PFSK-1 (cell line): ENCODE measurements at regions not wholly inside any gene's neighbourhood (a gene's known extent, or its start where the extent isn't known, plus 50 kb on each side); places are given as distances from the start of the nearest gene placed in this dataset.

Source experiments
- FOXP2 ChIP-seq: optimal IDR thresholded peaks from 2 replicates; pipeline ENCODE3; 2011; ENCODE audit warnings: borderline replicate concordance, control low read depth, inconsistent platforms; ENCODE audit not compliant: insufficient read depth; ENCODE audit errors: extremely low read length, extremely low read depth
- POLR2AphosphoS5 ChIP-seq: IDR thresholded peaks from 2 replicates; pipeline ENCODE4 v1.6.1; 2012; ENCODE audit warnings: low read depth, mild to moderate bottlenecking, control low read depth, low read length, moderate library complexity
- REST ChIP-seq, 2 experiments: IDR thresholded peaks; 2 replicates each; pipeline versions ENCODE4 v1.6.1 to v1.8.0; 2011 to 2012; ENCODE audit warnings: low read depth in 2 of 2, low read length in 2 of 2, control low read depth in 1 of 2, inconsistent platforms in 1 of 2, mild to moderate bottlenecking in 1 of 2, moderate library complexity in 1 of 2; ENCODE audit not compliant: insufficient read depth in 1 of 2
- SIN3A ChIP-seq: IDR thresholded peaks from 2 replicates; pipeline ENCODE4 v1.6.1; 2012; ENCODE audit warnings: mild to moderate bottlenecking, low read length, moderate library complexity, borderline replicate concordance; ENCODE audit not compliant: insufficient read depth
- TAF1 ChIP-seq: IDR thresholded peaks from 2 replicates; pipeline ENCODE4 v1.6.1; 2012; ENCODE audit warnings: low read length, control low read depth, borderline replicate concordance; ENCODE audit not compliant: insufficient read depth

- TF ChIP-seq REST (IDR thresholded peaks at IDR 0.05; ENCODE audit: insufficient read depth in 1 of 2, low read depth in 2 of 2, low read length in 2 of 2) (no peak), TAF1 (no peak), SIN3A (no peak), POLR2AphosphoS5 (no peak), FOXP2 (no peak)
Measured at GRCh38 chrX:6990552-6991193, 156.8 kb upstream of the STS start.

DNA sequence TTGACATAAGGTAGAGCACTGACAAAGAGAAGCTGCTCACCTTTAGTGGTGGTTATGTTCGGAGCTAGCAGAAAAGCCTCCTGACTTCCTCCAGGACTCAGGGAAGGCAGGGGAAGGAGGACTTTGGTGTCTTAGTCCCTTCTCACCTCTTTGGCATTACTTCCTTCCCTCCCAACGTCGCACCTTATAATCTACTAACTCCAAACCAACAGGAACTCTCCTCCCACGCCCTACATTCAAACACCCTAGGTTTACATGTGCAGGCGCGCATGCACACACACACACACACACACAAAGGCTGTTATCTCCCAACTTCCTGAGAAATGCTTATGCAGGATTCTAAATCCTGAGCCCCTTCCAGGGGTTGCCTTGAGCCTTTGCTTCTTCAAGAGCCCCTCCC lies 157.7 kb upstream of the STS start:
- TF ChIP-seq FOXP2: no peak
- no peak for TF ChIP-seq REST (IDR thresholded peaks at IDR 0.05; ENCODE audit: insufficient read depth in 1 of 2, low read depth in 2 of 2, low read length in 2 of 2)
- no peak for TF ChIP-seq TAF1
- TF ChIP-seq POLR2AphosphoS5: no peak
- TF ChIP-seq SIN3A: no peak

GRCh38 chrX:6986915-6987314 lies 160.6 kb upstream of the STS start:
- no peak for TF ChIP-seq POLR2AphosphoS5

DNA sequence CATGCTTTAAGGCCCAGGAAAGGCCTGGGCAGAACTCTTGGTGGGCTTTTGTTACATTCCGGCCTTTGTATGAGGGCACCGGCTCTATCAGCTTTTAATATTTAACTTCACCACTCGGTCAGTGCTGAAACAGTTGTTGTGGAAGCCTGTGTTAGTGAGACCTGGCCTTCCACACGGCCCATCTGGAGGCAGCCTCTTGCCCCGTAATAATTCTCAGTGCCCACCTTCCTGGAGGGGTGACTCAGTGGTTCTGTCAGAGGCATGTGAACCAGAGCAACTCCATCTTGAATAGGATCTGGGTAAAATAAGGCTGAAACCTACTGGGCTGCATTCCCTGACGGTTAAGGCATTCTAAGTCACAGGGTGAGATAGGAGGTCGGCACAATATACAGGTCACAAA lies 162.0 kb upstream of the STS start:
- TF ChIP-seq SIN3A: no peak
- TF ChIP-seq FOXP2: no peak
- TF ChIP-seq REST (IDR thresholded peaks at IDR 0.05; ENCODE audit: insufficient read depth in 1 of 2, low read depth in 2 of 2, low read length in 2 of 2): no peak
- no peak for TF ChIP-seq TAF1
- TF ChIP-seq POLR2AphosphoS5: no peak

GRCh38 chrX:6983207-6983955 lies 164.1 kb upstream of the STS start:
- TF ChIP-seq REST (IDR thresholded peaks at IDR 0.05; ENCODE audit: insufficient read depth in 1 of 2, low read depth in 2 of 2, low read length in 2 of 2): no peak
- TF ChIP-seq TAF1: no peak
- no peak for TF ChIP-seq FOXP2
- TF ChIP-seq SIN3A: no peak
- TF ChIP-seq POLR2AphosphoS5: no peak
